CD14-positive monocyte (primary cell): ENCODE measurements at regions not wholly inside any gene's neighbourhood (a gene's known extent, or its start where the extent isn't known, plus 50 kb on each side); places are given as distances from the start of the nearest gene placed in this dataset.

Source experiments
- DNase-seq, 3 donors: peaks; one replicate each; pipeline ENCODE4 v3.0.0-alpha.2; 2011 to 2022
- H2AFZ ChIP-seq: 2 replicates; pipeline ENCODE4 v1.6.0; 2012; ENCODE audit warnings: mild to moderate bottlenecking, low read depth, low read length, inconsistent platforms; ENCODE audit not compliant: insufficient read depth, poor library complexity, severe bottlenecking
- H3K27ac ChIP-seq, 2 donors: 1 replicate in 1 of 2; 2 replicates in 1 of 2; pipeline ENCODE4 v1.5.1; 2012 to 2013; ENCODE audit warnings: low read length in 2 of 2, control low read depth in 1 of 2, inconsistent platforms in 1 of 2, low read depth in 1 of 2, mild to moderate bottlenecking in 1 of 2
- H3K27me3 ChIP-seq, 2 donors: one replicate each; pipeline versions ENCODE4 v1.6.0 to v1.6.1; 2011 to 2013; ENCODE audit warnings: low read length in 2 of 2; ENCODE audit not compliant: control insufficient read depth in 2 of 2, insufficient read depth in 2 of 2
- H3K36me3 ChIP-seq, 2 donors: replicated peaks in 1 of 2; 1 replicate in 1 of 2; 2 replicates in 1 of 2; pipeline versions ENCODE4 v1.5.1 to v1.6.1; 2012 to 2013; ENCODE audit warnings: low read length in 2 of 2, control low read depth in 1 of 2, inconsistent platforms in 1 of 2, mild to moderate bottlenecking in 1 of 2; ENCODE audit not compliant: insufficient read depth in 2 of 2, control insufficient read depth in 1 of 2
- H3K4me1 ChIP-seq, 2 donors: 1 replicate in 1 of 2; 2 replicates in 1 of 2; pipeline versions ENCODE4 v1.5.1 to v1.6.1; 2012 to 2013; ENCODE audit warnings: low read length in 2 of 2, control low read depth in 1 of 2, inconsistent platforms in 1 of 2, mild to moderate bottlenecking in 1 of 2, moderate library complexity in 1 of 2; ENCODE audit not compliant: insufficient read depth in 2 of 2, control insufficient read depth in 1 of 2
- H3K4me2 ChIP-seq: replicated peaks from 2 replicates; pipeline ENCODE3; 2012; ENCODE audit warnings: low read length, moderate library complexity, mild to moderate bottlenecking; ENCODE audit not compliant: poor library complexity, severe bottlenecking; ENCODE audit errors: extremely low read depth
- H3K4me3 ChIP-seq, 3 experiments: fragments of 200-600 bp in 1 of 3; sonication (generic) in 1 of 3; replicated peaks in 1 of 3; 1 replicate in 2 of 3; 2 replicates in 1 of 3; pipeline ENCODE4 v1.5.1; 2011 to 2013; ENCODE audit warnings: low read length in 3 of 3, mild to moderate bottlenecking in 3 of 3, control low read depth in 2 of 3, low read depth in 2 of 3, inconsistent platforms in 1 of 3, moderate library complexity in 1 of 3
- H3K79me2 ChIP-seq: 2 replicates; pipeline ENCODE4 v1.6.0; 2012; ENCODE audit warnings: mild to moderate bottlenecking, control low read depth, inconsistent platforms, low read length, moderate library complexity; ENCODE audit not compliant: insufficient read depth
- H3K9ac ChIP-seq: 2 replicates; pipeline ENCODE4 v1.6.0; 2017; ENCODE audit warnings: low read length, mild to moderate bottlenecking; ENCODE audit not compliant: insufficient read depth, poor library complexity, severe bottlenecking
- H3K9me3 ChIP-seq, 2 donors: replicated peaks in 1 of 2; 1 replicate in 1 of 2; 2 replicates in 1 of 2; pipeline versions ENCODE4 v1.5.1 to v1.6.1; 2012 to 2013; ENCODE audit warnings: low read length in 2 of 2, control low read depth in 1 of 2; ENCODE audit not compliant: control insufficient read depth in 1 of 2, insufficient read depth in 1 of 2
- H4K20me1 ChIP-seq: 2 replicates; pipeline ENCODE4 v1.6.0; 2012; ENCODE audit warnings: mild to moderate bottlenecking, low read length, control low read depth, moderate library complexity; ENCODE audit not compliant: insufficient read depth
- H3K27ac Mint-ChIP-seq, 7 donors: one replicate each; pipeline ENCODE4 v1.8.0; 2020; ENCODE audit warnings: mild to moderate bottlenecking in 7 of 7, mixed read lengths in 7 of 7, moderate library complexity in 6 of 7, inconsistent platforms in 2 of 7
- H3K27me3 Mint-ChIP-seq, 3 donors: one replicate each; pipeline ENCODE4 v1.8.0; 2021 to 2022; ENCODE audit warnings: low read depth in 3 of 3, mild to moderate bottlenecking in 3 of 3, mixed read lengths in 3 of 3, moderate library complexity in 3 of 3, inconsistent platforms in 1 of 3
- H3K36me3 Mint-ChIP-seq, 2 donors: one replicate each; pipeline ENCODE4 v1.8.0; 2020; ENCODE audit warnings: mixed read lengths in 2 of 2, inconsistent platforms in 1 of 2, mild to moderate bottlenecking in 1 of 2
- H3K4me1 Mint-ChIP-seq: one replicate; pipeline ENCODE4 v1.8.0; 2020; ENCODE audit warnings: mild to moderate bottlenecking, mixed read lengths
- H3K4me3 Mint-ChIP-seq, 2 donors: one replicate each; pipeline ENCODE4 v1.8.0; 2020; ENCODE audit warnings: mild to moderate bottlenecking in 2 of 2, mixed read lengths in 2 of 2, moderate library complexity in 1 of 2
- H3K9me3 Mint-ChIP-seq, 7 donors: one replicate each; pipeline ENCODE4 v1.8.0; 2020 to 2022; ENCODE audit warnings: mixed read lengths in 7 of 7, mild to moderate bottlenecking in 6 of 7, moderate library complexity in 6 of 7, inconsistent platforms in 2 of 7
- WGBS: methylation state at CpG from one replicate; pipeline ENCODE4 v1.1.5; 2013; ENCODE audit warnings: missing lambda C conversion rate; ENCODE audit not compliant: insufficient coverage; 5-methylcytosine and 5-hydroxymethylcytosine counted together
- intact Hi-C, 2 donors: fragments of 100-400 bp; cut with micrococcal nuclease; formaldehyde crosslinking; loops; one replicate each; pipeline versions ENCODE4 v1.15.0 to v1.15.1; 2023
- TF ChIP-seq, protein P1 (sequence below): fragments of 200-600 bp; IDR thresholded peaks from one replicate; pipeline ENCODE4 v1.8.0; 2022; ENCODE audit warnings: antibody characterized with exemption, mild to moderate bottlenecking

- no peak for DNase-seq
- H3K27ac Mint-ChIP-seq = no peak overlapping the region
- H3K9me3 Mint-ChIP-seq = peaks cover 0 to 12% (median 5%) of the 10 kb centered on the region in 7 donors
- H3K9me3 ChIP-seq = peaks cover 5 to 21% of the 10 kb centered on the region in 2 donors
- no peak overlapping the region for H3K4me3 ChIP-seq
- H4K20me1 ChIP-seq = no peaks in the 10 kb centered on the region
- H3K4me1 ChIP-seq = no peaks in the 10 kb centered on the region
- no peak overlapping the region for H2AFZ ChIP-seq
- no peaks in the 10 kb centered on the region for H3K27me3 Mint-ChIP-seq
- H3K27me3 ChIP-seq = no peaks in the 10 kb centered on the region
- intact Hi-C loops = no loop called here
- H3K4me1 Mint-ChIP-seq = no peaks in the 10 kb centered on the region
- no peaks in the 10 kb centered on the region for H3K36me3 Mint-ChIP-seq
- TF ChIP-seq, protein P1, sequence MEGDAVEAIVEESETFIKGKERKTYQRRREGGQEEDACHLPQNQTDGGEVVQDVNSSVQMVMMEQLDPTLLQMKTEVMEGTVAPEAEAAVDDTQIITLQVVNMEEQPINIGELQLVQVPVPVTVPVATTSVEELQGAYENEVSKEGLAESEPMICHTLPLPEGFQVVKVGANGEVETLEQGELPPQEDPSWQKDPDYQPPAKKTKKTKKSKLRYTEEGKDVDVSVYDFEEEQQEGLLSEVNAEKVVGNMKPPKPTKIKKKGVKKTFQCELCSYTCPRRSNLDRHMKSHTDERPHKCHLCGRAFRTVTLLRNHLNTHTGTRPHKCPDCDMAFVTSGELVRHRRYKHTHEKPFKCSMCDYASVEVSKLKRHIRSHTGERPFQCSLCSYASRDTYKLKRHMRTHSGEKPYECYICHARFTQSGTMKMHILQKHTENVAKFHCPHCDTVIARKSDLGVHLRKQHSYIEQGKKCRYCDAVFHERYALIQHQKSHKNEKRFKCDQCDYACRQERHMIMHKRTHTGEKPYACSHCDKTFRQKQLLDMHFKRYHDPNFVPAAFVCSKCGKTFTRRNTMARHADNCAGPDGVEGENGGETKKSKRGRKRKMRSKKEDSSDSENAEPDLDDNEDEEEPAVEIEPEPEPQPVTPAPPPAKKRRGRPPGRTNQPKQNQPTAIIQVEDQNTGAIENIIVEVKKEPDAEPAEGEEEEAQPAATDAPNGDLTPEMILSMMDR = no peak
- H3K36me3 ChIP-seq = no peaks in the 10 kb centered on the region
- no peak overlapping the region for H3K9ac ChIP-seq
- H3K4me2 ChIP-seq = no peak overlapping the region
- WGBS = no CpG with 5 or more reads among the region's 4 CpGs
- H3K79me2 ChIP-seq = no peaks in the 10 kb centered on the region
- no peak overlapping the region for H3K27ac ChIP-seq
- H3K4me3 Mint-ChIP-seq = no peak overlapping the region
These were observed 737.2 kb downstream of the CDH11 start for GRCh38 chr16:64384636-64385035.

- no peaks in the 10 kb centered on the region for H4K20me1 ChIP-seq
- peaks cover 5 to 17% of the 10 kb centered on the region in 2 donors for H3K9me3 ChIP-seq
- intact Hi-C loops = no loop called here
- peaks cover 0 to 12% (median 5%) of the 10 kb centered on the region in 7 donors for H3K9me3 Mint-ChIP-seq
- 73% methylated on average over 2 of the region's 4 CpGs for WGBS
- H3K27ac ChIP-seq = no peak overlapping the region
- H3K9ac ChIP-seq = no peak overlapping the region
- no peak for DNase-seq
- H3K4me1 ChIP-seq = no peaks in the 10 kb centered on the region
- H3K27me3 Mint-ChIP-seq = no peaks in the 10 kb centered on the region
- H3K4me3 ChIP-seq = no peak overlapping the region
- H3K27me3 ChIP-seq = no peaks in the 10 kb centered on the region
- H3K36me3 Mint-ChIP-seq = no peaks in the 10 kb centered on the region
- no peak overlapping the region for H2AFZ ChIP-seq
- H3K4me2 ChIP-seq = no peak overlapping the region
- H3K36me3 ChIP-seq = no peaks in the 10 kb centered on the region
- no peaks in the 10 kb centered on the region for H3K79me2 ChIP-seq
- no peak overlapping the region for H3K27ac Mint-ChIP-seq
- H3K4me3 Mint-ChIP-seq = no peak overlapping the region
- TF ChIP-seq, protein P1 = no peak
- no peaks in the 10 kb centered on the region for H3K4me1 Mint-ChIP-seq
These were observed 739.9 kb downstream of the CDH11 start for GRCh38 chr16:64381979-64382378.
